ENCODE measurements at regions not wholly inside any gene's neighbourhood (a gene's known extent, or its start where the extent isn't known, plus 50 kb on each side); places are given as distances from the start of the nearest gene placed in this dataset.

DNA sequence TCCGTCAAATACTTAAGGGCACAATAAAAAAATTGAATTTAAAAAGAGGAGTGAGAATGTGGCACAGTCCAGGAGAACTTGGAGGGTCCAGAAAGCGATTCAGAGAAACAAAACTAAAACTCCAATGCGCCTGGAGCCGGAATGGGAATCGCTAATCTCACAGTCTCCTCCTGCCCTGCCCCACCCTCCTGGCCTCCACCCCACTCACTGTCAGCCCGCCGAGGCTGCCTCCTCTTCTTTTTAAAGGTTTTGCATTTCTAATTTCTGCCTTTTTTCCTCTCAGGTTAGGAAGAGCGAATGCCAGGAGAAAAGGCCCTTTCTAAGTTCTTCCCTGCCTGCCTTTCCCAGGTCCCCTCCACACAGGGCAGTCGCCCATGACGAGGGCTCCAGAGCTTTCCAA lies 135.3 kb downstream of the ZBTB18 start:
- no peak overlapping the region for H3K4me3 Mint-ChIP-seq
- no peaks in the 10 kb centered on the region for H3K27me3 Mint-ChIP-seq

DNA sequence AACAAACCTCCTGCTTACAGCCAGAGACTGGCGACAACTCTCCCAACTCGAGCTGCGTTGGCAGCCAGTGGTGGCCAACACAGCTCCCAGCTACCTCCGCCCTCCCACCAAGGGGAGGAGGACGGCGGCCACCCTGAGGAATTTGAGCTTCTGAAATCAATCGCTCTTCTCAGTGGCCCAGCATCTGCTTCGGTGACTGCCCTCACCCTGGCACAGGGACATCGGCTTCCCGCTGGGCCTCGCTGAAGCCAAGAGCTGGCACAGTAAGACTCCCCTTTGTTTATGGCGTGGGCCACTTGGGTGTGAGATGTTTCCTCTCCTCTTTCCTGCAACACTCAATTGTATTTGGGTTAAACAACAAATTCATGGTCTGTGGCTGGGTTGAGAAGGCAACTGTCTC lies 136.2 kb downstream of the ZBTB18 start:
- H3K4me1 Mint-ChIP-seq: no peaks in the 10 kb centered on the region
- H3K27ac Mint-ChIP-seq: no peak overlapping the region
- ChIA-PET CTCF (no interaction called here), POLR2A (no interaction called here)
- no peak for DNase-seq
- no peaks in the 10 kb centered on the region for H3K36me3 Mint-ChIP-seq (ENCODE audit: low read depth)
- peaks cover 2% of the 10 kb centered on the region for H3K9me3 Mint-ChIP-seq
- no peak overlapping the region for H3K4me3 Mint-ChIP-seq
- no peaks in the 10 kb centered on the region for H3K27me3 Mint-ChIP-seq

More for the DNA sequence above, 135.3 kb downstream of the ZBTB18 start:
- no peaks in the 10 kb centered on the region for H3K36me3 Mint-ChIP-seq (ENCODE audit: low read depth)
- no peak for DNase-seq
- CTCF ChIA-PET: no interaction called here
- no peaks in the 10 kb centered on the region for H3K4me1 Mint-ChIP-seq
- POLR2A ChIA-PET: no interaction called here
- H3K27ac Mint-ChIP-seq: no peak overlapping the region
- H3K9me3 Mint-ChIP-seq: peaks cover 2% of the 10 kb centered on the region

DNA sequence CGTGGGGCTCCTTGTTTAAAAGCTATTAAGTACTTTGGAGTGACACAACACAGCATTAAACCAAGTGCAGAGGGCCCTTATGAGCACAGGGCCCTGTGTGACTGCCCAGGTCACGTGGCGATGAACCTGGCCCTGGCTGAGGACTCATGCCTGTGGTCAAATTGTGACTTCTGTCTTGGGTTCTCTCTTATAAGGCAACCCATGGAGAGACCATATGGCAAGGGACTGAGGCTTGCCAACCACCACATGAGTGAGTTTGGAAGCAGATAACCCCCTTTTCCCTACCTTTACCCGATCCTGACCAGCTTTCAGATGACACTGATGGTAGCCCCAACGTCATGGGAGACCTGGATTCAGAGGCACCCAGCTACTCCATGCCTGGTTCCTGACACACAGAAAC lies 140.5 kb downstream of the ZBTB18 start:
- H3K9me3 Mint-ChIP-seq: peaks cover 2% of the 10 kb centered on the region
- no peak overlapping the region for H3K27ac Mint-ChIP-seq
- H3K36me3 Mint-ChIP-seq (ENCODE audit: low read depth): no peaks in the 10 kb centered on the region
- peaks cover 2% of the 10 kb centered on the region for H3K27me3 Mint-ChIP-seq
- no peak for DNase-seq
- POLR2A ChIA-PET: no interaction called here
- H3K4me1 Mint-ChIP-seq: no peaks in the 10 kb centered on the region
- no peak overlapping the region for H3K4me3 Mint-ChIP-seq
- CTCF ChIA-PET: no interaction called here

DNA sequence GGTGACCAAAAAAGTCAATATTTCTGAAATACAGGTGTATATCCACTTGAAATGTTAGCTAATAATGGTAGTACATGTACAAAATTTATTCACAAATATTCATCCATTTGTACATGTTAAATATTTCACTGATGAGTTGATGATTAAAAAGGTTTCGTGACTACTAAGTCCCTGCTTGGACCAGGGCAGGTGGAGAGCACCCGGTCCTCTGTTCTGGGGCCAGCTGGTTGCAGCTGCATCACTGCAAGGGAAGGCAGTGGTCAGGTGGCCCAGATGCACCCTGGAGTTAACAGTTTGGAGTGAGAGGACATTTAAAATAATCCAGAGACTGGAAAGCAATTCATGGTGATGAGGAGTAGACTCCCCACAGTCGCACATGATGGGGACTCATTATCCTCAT lies 141.2 kb downstream of the ZBTB18 start:
- Mint-ChIP-seq H3K36me3 (ENCODE audit: low read depth) (no peaks in the 10 kb centered on the region), H3K4me3 (no peak overlapping the region), H3K27me3 (peaks cover 2% of the 10 kb centered on the region), H3K27ac (no peak overlapping the region), H3K4me1 (no peaks in the 10 kb centered on the region), H3K9me3 (peaks cover 2% of the 10 kb centered on the region)
- DNase-seq: no peak
- CTCF ChIA-PET: no interaction called here
- POLR2A ChIA-PET: no interaction called here

DNA sequence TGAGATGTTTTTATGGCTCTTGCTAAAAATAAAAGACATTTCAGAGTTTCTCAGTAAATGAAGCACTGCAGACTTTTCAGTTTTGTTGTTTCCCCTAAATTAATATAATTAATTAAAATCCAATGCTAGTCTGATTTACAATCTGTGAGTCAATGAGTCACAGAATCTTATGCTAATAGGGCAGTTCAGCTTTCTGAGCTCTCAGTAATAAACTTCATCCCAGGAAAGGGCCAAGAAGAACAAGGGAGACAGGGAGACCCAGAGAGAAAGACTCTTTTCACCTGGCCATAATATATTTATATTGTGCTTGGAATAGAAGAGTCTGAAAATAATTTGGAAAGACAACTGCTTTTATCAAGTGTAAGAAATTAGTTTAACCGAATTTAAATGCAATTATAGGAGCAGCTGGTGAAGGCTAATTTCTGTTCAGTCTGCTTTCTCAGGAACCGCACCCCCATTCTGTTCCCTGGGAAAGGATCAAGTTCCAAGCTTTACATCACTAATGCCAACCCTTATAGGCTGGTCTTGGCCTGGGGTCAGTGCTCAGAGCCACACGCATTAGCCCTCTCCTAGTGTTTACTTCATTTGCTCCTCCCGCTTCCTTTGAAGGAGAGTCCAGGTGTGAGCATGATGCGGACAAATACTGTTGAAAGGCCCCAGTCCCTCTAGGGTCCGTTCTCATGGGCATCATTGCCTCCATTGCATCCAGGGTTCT lies 145.6 kb downstream of the ZBTB18 start:
- CTCF ChIA-PET: no interaction called here
- Mint-ChIP-seq H3K27me3 (peaks cover 2% of the 10 kb centered on the region), H3K4me3 (no peak overlapping the region), H3K27ac (no peak overlapping the region), H3K4me1 (no peaks in the 10 kb centered on the region), H3K9me3 (no peaks in the 10 kb centered on the region), H3K36me3 (ENCODE audit: low read depth) (no peaks in the 10 kb centered on the region)
- no peak for DNase-seq
- POLR2A ChIA-PET: no interaction called here

DNA sequence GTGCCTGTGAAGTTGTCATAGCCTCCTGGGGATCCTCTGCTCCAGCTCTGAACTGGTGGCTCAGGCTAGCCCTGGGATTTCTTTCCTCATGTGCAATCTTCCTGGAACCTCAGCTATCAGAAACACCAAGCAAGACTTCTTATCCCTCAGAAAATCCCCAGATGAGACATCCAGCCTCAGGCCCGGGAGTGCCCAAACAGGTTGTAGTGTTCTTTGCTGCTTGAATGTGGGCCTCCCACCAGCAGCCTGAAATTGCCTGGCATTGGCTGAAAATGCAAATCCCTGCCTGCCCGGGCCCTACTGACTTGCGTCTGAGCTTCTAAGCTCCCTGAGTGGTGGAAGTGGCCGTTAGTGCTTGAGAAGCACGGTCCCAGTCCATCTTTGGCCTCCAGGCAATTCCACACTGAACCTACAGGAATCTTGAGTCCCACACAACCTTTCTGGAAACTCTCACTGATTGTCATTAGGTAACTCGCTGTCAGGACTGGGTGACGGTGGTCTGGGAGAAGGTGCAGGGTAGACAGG lies 146.8 kb downstream of the ZBTB18 start:
- POLR2A ChIA-PET: no interaction called here
- CTCF ChIA-PET: no interaction called here

DNA sequence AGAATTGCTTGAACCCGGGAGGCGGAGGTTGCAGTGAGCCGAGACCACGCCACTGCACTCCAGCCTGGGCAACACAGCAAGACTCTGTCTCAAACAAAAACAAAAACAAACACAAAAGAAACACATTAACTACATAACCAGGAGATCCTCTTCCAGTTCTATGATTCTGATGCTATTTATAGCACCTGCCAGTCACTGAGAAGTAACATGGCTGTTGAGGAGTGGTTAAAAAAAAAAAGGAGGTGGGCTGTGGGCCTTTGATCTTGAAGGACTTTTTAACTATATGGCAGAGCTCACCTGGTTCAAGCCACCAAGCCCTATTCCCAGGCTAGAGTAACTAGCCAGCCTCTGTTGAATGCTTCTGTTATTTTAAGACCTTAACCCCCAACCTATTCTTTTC lies 148.8 kb downstream of the ZBTB18 start:
- POLR2A ChIA-PET: no interaction called here
- no peaks in the 10 kb centered on the region for H3K27me3 Mint-ChIP-seq
- CTCF ChIA-PET: no interaction called here

More for the DNA sequence above, 146.8 kb downstream of the ZBTB18 start:
- Mint-ChIP-seq H3K27ac (no peak overlapping the region), H3K4me3 (no peak overlapping the region), H3K9me3 (no peaks in the 10 kb centered on the region), H3K36me3 (ENCODE audit: low read depth) (no peaks in the 10 kb centered on the region), H3K27me3 (peaks cover 2% of the 10 kb centered on the region), H3K4me1 (no peaks in the 10 kb centered on the region)
- DNase-seq: no peak

DNA sequence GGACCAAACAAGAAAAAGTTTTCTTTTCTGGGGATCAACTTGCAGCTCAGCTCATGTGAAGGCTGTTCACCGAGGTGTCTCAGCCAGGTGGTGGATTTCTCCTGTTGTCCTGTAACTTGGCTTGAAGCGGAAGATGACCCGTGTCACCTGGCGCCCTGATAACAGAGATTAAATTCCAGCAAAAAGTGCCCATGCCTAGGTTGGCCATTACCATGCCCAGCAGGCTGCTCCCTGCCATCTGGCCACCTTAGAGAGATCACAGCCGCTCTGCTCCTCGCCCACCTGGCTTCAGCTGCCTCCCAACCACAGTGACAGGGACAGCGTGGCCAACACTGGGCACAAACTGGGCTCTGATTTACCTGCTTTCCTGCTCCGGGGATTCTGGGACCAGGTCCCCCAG lies 149.5 kb downstream of the ZBTB18 start:
- Mint-ChIP-seq H3K36me3 (ENCODE audit: low read depth) (no peaks in the 10 kb centered on the region), H3K4me3 (no peak overlapping the region), H3K4me1 (no peaks in the 10 kb centered on the region), H3K27ac (no peak overlapping the region), H3K9me3 (no peaks in the 10 kb centered on the region), H3K27me3 (no peaks in the 10 kb centered on the region)
- ChIA-PET POLR2A (no interaction called here), CTCF (no interaction called here)
- DNase-seq: no peak

More for the DNA sequence above, 148.8 kb downstream of the ZBTB18 start:
- no peak for DNase-seq
- Mint-ChIP-seq H3K4me1 (no peaks in the 10 kb centered on the region), H3K27ac (no peak overlapping the region), H3K36me3 (ENCODE audit: low read depth) (no peaks in the 10 kb centered on the region), H3K9me3 (no peaks in the 10 kb centered on the region), H3K4me3 (no peak overlapping the region)

DNA sequence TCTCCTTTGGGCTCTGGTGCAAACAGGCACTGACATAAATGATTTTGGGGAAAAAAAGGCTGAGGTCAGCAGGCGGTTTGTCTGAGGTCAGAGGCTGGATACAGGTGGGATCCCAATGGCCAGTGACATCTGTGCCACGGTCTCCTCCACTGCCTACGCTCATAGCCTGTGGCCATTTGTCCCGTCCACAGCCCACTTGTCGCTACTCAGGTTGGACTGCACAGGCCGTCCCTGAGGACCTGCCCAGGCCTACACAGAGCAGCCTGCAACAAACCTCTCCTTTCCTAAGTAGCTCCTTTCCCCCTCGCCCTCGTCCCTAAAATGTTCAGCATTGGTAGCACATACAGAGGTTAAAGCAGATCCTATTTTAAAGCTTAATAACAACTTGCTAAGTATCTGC lies 150.7 kb downstream of the ZBTB18 start:
- Mint-ChIP-seq H3K9me3 (no peaks in the 10 kb centered on the region), H3K27me3 (no peaks in the 10 kb centered on the region), H3K4me1 (no peaks in the 10 kb centered on the region), H3K36me3 (ENCODE audit: low read depth) (no peaks in the 10 kb centered on the region), H3K27ac (no peak overlapping the region), H3K4me3 (no peak overlapping the region)
- CTCF ChIA-PET: no interaction called here
- no peak for DNase-seq
- POLR2A ChIA-PET: no interaction called here

DNA sequence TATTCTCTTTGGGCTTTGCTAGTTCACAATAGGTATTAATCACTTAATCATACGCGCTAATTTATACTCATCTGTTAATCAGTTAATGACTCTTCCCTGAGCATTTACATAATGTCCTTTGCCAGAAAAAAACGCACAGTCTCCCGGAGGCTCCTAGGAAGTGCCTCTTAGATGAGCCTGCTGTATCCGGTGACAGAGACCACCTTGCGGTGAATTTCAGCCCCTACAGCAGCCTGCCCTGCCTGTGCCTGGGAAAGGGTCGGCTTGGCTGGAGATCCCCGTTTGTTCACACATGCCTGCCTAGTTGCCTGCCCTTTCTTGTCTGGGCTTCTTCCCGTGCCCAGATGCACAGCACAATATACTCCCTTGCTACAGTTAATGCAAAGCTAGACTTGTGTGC lies 152.9 kb downstream of the ZBTB18 start:
- Mint-ChIP-seq H3K27me3 (no peaks in the 10 kb centered on the region), H3K9me3 (no peaks in the 10 kb centered on the region), H3K4me3 (no peak overlapping the region), H3K4me1 (no peaks in the 10 kb centered on the region), H3K27ac (no peak overlapping the region), H3K36me3 (ENCODE audit: low read depth) (no peaks in the 10 kb centered on the region)
- ChIA-PET POLR2A (no interaction called here), CTCF (no interaction called here)
- no peak for DNase-seq

DNA sequence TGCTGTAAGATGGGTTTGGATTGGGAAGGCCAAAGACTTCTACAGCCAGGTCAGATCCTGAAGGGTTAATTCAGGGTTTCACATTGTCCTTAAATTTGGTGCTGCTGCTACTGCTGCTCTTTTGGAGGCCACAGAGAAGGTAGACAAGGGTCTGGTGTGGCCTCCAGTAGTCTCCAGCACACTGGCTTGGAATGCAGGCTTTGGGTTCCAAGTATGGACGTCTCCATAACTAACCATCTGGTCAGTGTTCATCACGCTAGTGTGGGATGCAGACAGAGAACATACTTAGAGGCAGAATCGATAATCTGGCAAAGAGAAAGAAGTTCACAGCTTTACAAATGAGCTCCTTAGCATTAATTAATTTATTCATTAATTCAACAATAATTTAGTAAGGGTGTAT lies 154.1 kb downstream of the ZBTB18 start:
- Mint-ChIP-seq H3K27me3 (no peaks in the 10 kb centered on the region), H3K27ac (no peak overlapping the region), H3K4me3 (no peak overlapping the region), H3K4me1 (no peaks in the 10 kb centered on the region), H3K9me3 (no peaks in the 10 kb centered on the region), H3K36me3 (ENCODE audit: low read depth) (no peaks in the 10 kb centered on the region)
- CTCF ChIA-PET: interaction anchor here (1.0 kb wide), 1 partner anchor 14 kb away, joined by 4 read pairs; no protein-coding TSS in a partner anchor
- POLR2A ChIA-PET: no interaction called here
- no peak for DNase-seq

DNA sequence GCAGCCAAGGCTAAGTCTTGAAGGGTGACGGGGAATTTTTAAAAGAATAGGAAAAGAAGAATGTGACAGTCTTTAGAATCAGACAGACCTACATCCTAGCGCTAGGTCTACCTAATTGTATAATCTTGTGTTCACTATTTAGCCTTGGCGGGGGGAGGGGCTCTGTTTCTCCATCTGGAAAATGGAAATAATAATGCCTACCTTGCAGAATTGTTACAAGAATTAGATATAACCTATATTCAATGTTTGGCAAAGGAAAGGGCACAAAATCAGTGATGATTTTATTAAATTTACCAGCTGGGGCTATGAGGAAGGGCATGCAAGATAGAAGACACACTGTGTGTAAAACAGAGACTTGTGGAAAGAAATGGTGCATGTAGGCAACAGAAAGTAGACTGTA lies 154.8 kb downstream of the ZBTB18 start:
- no peak for DNase-seq
- ChIA-PET POLR2A (no interaction called here), CTCF (interaction anchor here (1.0 kb wide), 1 partner anchor 14 kb away, joined by 4 read pairs; no protein-coding TSS in a partner anchor)
- H3K27me3 Mint-ChIP-seq: no peaks in the 10 kb centered on the region
- no peak overlapping the region for H3K4me3 Mint-ChIP-seq
- no peak overlapping the region for H3K27ac Mint-ChIP-seq
- H3K4me1 Mint-ChIP-seq: no peaks in the 10 kb centered on the region
- H3K36me3 Mint-ChIP-seq (ENCODE audit: low read depth): no peaks in the 10 kb centered on the region
- H3K9me3 Mint-ChIP-seq: no peaks in the 10 kb centered on the region

DNA sequence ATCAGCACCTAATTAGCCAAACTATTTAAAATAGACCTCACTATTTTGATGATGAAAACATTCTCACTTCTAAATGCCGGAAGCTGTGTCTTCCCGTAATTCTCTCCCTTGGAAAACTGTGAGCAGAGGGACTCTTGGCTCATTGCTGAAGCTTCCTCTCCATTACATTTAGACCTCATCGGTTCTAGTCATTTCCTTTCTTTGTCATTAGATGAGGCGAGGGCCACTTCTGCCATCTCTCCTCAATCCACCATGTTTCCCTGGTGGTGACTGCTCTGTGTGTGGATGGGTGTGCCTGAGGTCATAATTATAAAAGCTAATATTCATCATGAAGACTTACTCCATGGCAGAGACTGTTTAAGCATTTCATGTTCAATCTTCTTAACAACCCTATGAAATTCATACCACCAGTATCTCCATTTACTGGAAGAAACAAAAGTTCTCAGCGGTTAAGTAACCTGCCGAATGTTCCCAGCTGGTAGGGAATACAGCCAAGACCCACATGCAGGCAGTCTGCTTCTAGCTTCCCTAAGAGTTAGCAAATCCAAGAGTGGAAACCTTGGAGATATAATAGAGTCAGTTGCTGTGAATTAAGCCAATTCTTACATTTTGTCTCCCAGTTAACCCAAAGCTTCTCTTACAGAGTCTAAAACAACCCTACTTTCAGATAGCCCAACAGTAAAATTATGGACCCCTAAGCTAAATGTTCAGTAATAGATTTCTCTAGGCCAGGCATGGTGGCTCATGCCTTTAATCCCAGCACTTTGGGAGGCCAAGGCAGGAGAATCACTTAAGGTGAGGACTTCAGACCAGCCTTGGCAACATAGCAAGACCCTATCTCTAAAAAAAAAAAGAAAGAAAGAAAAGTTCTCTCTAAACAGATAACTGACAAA lies 156.2 kb downstream of the ZBTB18 start:
- ChIA-PET CTCF (interaction anchor here (0.6 to 1.5 kb wide), 2 partner anchors 19 to 401 kb away, joined by 3 read pairs; no protein-coding TSS in a partner anchor), POLR2A (no interaction called here)
- Mint-ChIP-seq H3K4me1 (no peaks in the 10 kb centered on the region), H3K27me3 (no peaks in the 10 kb centered on the region), H3K4me3 (no peak overlapping the region), H3K36me3 (ENCODE audit: low read depth) (no peaks in the 10 kb centered on the region), H3K27ac (no peak overlapping the region), H3K9me3 (no peaks in the 10 kb centered on the region)
- no peak for DNase-seq
